ENCODE measurements at regions not wholly inside any gene's neighbourhood (a gene's known extent, or its start where the extent isn't known, plus 50 kb on each side); places are given as distances from the start of the nearest gene placed in this dataset.

GRCh38 chr14:71621980-71622605, 310.1 kb upstream of the RGS6 start (continued):
- no peak for TF ChIP-seq SIN3B (IDR thresholded peaks at IDR 0.05; ENCODE audit: low read depth)
- TF ChIP-seq DDX20 (tag; IDR thresholded peaks at IDR 0.05; ENCODE audit: low read depth) = no peak
- TF ChIP-seq HEY1 (CRISPR knock-in tag; IDR thresholded peaks at IDR 0.05; ENCODE audit: borderline replicate concordance) = no peak
- no peak for TF ChIP-seq ZFPM2 (CRISPR knock-in tag; IDR thresholded peaks at IDR 0.05)
- no peak for TF ChIP-seq RBM34 (IDR thresholded peaks at IDR 0.05; ENCODE audit: borderline replicate concordance, insufficient read depth, low read length)
- no peak for TF ChIP-seq BRF2 (IDR thresholded peaks at IDR 0.05; ENCODE audit: borderline replicate concordance, insufficient read depth, insufficient read length)

GRCh38 chr14:71623939-71624338, 308.3 kb upstream of the RGS6 start:
- H3K36me3 ChIP-seq (ENCODE audit: control insufficient read depth, insufficient read depth, low read length) = no peaks in the 10 kb centered on the region
- no peaks in the 10 kb centered on the region for H3K79me2 ChIP-seq (ENCODE audit: control insufficient read depth, insufficient read depth, low read length)
- BruUV-seq (replicated peaks) = no TSS peak
- H3K4me2 ChIP-seq (ENCODE audit: insufficient read depth, low read length) = no peak overlapping the region
- ChIA-PET CTCF (ENCODE audit: low intra/inter-chr PET ratio) (no interaction called here), POLR2A (no interaction called here)
- intact Hi-C loops (cut with micrococcal nuclease) = no loop called here
- in situ Hi-C loops (cut with MboI) = no loop called here
- H3K9me1 ChIP-seq (ENCODE audit: control insufficient read depth, insufficient read depth, low read length) = no peaks in the 10 kb centered on the region
- no peak overlapping the region for H3K4me3 ChIP-seq
- H3K9me3 ChIP-seq (replicated peaks; ENCODE audit: control insufficient read depth, insufficient read depth, low read depth, low read length) = no peaks in the 10 kb centered on the region
- 62% methylated on average over 8 of the region's 8 CpGs for WGBS (ENCODE audit: insufficient coverage, low coverage, missing lambda C conversion rate)
- H4K20me1 ChIP-seq (replicated peaks; ENCODE audit: control insufficient read depth, insufficient read depth, low read length) = no peaks in the 10 kb centered on the region
- H2AFZ ChIP-seq (ENCODE audit: low read depth, low read length) = no peak overlapping the region
- H3K27me3 ChIP-seq (ENCODE audit: control insufficient read depth in 2 of 2, insufficient read depth in 2 of 2, low read length in 2 of 2) = no peaks in the 10 kb centered on the region
- ATAC-seq (no peak), DNase-seq (ENCODE audit: extremely low read depth in 1 of 4, low spot score in 3 of 4) (no peak), FAIRE-seq (no peak)
- TF ChIP-seq PCBP1 (IDR thresholded peaks at IDR 0.05; ENCODE audit: low read depth, low read length, poor library complexity, severe bottlenecking) (no peak), BMI1 (IDR thresholded peaks at IDR 0.05; ENCODE audit: low read length) (no peak), FOS (IDR thresholded peaks at IDR 0.05; ENCODE audit: extremely low read depth, insufficient read length) (no peak), STAT5B (CRISPR knock-in tag; IDR thresholded peaks at IDR 0.05) (no peak), ZNF175 (CRISPR knock-in tag; IDR thresholded peaks at IDR 0.05; ENCODE audit: low read depth) (no peak), CREB3 (tag; conservative IDR thresholded peaks at IDR 0.05; ENCODE audit: low read depth) (no peak), ETV1 (tag; conservative IDR thresholded peaks at IDR 0.05; ENCODE audit: low read depth) (no peak), ELF4 (CRISPR knock-in tag; IDR thresholded peaks at IDR 0.05) (no peak)
- H3K4me1 ChIP-seq (replicated peaks in 1 of 2; ENCODE audit: control insufficient read depth in 2 of 2, insufficient read depth in 2 of 2, low read length in 2 of 2) = no peaks in the 10 kb centered on the region; a peak in 1 of 5 replicates
- no peak overlapping the region for H3K9ac ChIP-seq (ENCODE audit: insufficient read depth in 1 of 2, low read depth in 2 of 2, low read length in 2 of 2)
- H3K27ac ChIP-seq (ENCODE audit: extremely low read depth, low read depth, low read length) = no peak overlapping the region

Data from K562 (cell line).